SH-SY5Y (cell line): ENCODE measurements at regions not wholly inside any gene's neighbourhood (a gene's known extent, or its start where the extent isn't known, plus 50 kb on each side); places are given as distances from the start of the nearest gene placed in this dataset.

Experiments used
- GATA2 ChIP-seq: IDR thresholded peaks from 2 replicates; pipeline ENCODE4 v1.6.1; 2011; ENCODE audit warnings: mild to moderate bottlenecking, low read depth, low read length
- GATA3 ChIP-seq: IDR thresholded peaks from 2 replicates; pipeline ENCODE4 v1.6.1; 2011; ENCODE audit warnings: low read depth, mild to moderate bottlenecking, low read length, moderate library complexity

DNA sequence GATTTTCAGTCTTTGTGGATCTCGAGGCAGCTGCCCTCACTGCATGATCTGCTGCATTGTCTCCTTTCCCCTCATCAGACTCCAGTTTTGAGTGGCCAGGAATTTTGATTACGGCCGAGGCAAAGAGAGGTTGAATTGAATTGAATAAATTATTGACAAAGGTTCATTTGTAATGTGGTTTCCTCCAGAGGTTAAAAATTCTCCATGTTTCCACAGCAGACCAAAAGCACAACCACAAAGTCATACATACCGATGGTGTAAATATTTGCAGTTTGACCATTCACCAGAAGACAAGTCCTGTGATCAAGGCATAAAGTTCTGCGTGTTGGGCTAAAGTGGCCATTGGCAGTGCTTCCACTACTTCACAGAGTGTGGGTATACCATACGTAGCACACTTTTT, 343.8 kb upstream of the MYT1L start:
- TF ChIP-seq GATA2 (no peak), GATA3 (no peak)
